HG03571 (cell line): ENCODE measurements at regions not wholly inside any gene's neighbourhood (a gene's known extent, or its start where the extent isn't known, plus 50 kb on each side); places are given as distances from the start of the nearest gene placed in this dataset.
"Not testable (repeated sequence)": the region's sequence is repeated elsewhere in the genome, so short reads cannot be mapped to it uniquely, and the experiment has no call there.

Experiments used
- ATAC-seq: cut with Tn5 transposase; IDR thresholded peaks from one replicate; pipeline ENCODE4 v1.9.1; 2021; ENCODE audit not compliant: unreplicated experiment

DNA sequence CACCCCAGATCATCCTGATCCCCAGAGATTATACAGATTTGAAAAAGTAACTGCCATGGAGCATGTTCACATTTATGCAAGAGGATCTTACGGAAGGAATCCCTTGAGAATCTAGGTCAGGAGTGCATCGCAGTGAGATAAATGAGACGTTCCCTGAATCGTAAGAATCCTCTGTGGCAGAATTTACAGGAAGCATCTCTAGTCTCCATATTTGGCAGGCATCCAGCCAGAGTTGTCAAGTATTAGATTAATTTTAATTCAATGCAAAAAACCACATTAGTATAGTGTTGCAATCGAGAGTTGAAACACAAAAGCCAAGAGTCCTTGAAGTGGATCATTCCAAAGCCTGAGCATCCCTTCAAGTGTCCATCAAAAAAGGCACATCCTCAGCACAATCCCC is 100.8 kb downstream of the RRAGC start:
- no peak for ATAC-seq

DNA sequence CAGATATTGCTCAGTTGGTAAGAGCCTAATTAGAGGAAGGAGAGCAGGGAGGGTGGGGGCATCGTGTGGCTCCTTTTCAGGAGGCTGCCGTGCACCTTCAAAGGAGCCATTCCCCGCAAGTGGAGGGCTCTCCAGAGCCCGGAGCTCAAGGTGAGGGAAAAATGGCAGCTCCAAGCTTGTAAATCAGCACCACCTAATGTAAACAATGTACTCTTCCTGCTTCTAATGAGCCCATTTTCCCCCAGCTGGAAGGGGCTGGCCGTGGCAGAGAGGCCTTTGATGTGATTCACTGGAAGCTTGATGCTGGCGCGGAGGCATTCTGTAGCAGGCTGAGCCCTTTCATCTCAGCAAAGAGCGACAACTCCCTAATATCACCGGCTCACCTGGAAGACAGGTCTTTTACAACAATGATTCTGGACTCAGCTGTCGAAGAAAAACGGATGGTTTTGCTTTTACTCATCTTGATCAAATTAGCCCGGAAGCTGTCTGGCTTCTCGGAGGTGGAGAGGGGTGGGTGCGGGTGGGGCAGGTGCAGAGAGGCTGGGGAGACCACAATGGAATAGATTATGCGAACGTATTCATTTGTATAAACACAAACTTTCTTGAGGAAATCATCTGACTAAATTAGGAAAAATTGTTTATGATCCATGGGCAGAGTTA is 112.5 kb downstream of the RRAGC start:
- ATAC-seq, result no peak

DNA sequence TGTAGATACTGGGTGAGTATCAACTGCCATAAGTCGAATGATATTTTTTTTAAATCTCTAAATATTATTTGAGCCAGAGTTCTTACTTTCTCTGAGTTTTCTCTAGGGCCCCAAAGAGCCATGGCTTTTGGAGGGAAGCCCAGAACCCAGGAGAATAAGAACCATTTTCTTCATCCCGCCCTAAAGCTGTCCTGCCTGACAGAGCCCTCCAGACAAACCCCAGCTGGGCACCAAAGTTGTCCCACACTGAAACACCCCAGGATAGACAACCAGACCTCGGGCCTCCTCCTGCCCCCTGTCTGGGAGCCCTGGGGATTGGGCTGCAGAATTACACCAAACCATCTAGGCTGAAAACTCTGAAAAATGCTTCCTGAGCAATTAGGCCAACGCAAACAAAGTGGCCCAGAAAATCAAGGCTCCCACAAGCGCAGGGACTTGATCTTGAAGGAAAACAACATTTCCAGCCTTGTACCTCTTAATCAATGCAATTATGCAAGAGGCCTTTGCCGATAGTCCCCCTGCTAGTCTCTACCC is 113.1 kb downstream of the RRAGC start:
- no peak for ATAC-seq

DNA sequence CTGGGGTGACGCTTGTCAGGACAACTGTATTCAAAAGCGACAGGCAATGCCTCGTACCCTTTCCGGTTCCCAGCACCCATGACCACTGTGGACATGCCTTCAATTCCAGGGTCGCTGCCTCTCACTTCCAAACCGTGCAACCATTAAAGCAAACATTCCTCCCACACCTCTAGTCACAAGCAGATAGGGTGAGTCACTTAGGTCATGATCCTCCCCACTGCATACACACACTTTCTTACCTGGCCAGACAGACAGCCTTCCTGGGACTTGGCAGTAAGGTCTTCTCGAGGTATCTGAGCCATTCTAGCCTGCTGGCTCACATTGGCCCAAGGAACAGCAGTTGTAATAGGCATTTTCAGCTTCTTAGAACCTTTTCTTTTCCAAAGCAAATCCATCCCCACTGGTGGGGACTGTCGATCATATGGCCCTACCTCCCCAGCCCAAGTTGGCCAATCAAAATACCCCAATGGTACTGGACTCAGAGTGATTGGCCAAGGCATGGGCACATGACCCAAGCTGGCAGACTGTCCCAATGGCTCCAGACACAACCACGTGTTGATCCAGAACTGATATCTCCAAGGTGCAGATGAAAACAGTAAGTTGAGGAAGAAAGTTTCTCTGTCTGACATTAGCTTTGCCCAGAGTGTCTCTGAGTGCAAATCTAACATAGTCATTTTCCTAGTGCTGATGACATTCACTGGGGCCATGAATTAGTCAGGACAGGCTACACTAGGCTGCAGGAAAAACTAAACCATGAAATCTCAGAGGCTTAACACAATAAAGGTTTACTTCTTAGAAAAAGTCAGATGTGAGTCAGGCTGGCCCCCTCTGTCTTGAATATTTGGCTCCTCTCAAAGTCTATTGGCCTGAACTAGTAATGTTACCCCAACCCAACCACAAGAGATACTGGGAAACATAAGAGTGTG is 113.8 kb downstream of the RRAGC start:
- ATAC-seq, result no peak

DNA sequence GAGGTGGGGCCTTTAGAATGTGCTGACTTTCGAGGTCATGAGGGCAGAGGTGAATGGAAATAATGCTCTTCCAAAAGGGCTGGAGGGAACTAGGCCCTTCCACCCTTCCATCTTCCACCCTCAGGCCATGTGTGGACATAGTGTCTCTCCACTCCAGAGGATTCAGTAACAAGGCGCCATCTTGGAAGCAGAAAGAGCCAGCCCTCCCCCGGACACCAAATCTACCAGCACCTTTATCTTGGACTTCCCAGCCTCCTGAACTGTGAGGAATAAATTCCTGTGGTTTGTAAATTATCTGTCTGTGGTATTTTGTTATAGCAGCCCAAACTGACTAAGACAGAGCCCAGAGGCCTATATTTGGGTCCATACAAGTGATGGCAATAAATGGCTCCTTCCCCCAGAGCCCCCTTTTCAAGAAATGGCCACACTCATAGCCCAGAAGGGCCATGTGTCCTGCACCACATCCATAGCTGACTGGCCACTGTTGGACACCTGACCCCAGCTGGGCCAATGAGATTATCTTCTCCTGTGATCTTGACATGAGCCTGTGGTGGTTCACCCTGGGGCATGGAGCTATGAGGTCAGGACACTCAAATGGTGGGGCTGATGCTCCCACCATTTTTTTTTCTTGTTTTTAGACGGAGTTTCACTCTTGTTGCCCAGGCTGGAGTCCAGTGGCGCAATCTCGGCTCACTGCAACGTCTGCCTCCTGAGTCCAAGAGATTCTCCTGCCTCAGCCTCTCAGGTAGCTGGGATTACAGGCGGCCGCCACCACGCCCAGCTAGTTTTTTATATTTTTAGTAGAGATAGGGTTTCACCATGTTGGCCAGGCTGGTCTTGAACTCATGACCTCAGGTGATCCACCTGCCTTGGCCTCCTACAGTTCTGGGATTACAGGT is 114.9 kb downstream of the RRAGC start:
- ATAC-seq, result no peak

DNA sequence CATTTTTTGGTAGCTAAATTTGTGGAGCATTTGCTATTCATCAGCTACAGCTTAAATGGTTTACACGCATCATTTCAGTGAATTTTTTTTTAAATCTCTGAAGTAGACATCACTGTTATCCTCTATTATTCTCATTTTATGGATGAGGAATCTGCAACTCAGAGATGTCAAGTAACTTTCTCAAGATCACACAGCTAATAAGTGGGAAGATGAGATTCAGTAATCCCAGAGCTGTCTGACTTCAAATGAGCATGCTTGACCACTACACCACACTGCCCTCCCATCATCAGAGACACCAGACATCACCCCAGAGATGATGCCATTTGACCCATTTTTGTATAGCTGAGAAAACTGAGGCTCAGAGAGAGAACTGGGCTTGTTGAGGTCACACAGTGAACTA is 116.4 kb downstream of the RRAGC start:
- no peak for ATAC-seq

DNA sequence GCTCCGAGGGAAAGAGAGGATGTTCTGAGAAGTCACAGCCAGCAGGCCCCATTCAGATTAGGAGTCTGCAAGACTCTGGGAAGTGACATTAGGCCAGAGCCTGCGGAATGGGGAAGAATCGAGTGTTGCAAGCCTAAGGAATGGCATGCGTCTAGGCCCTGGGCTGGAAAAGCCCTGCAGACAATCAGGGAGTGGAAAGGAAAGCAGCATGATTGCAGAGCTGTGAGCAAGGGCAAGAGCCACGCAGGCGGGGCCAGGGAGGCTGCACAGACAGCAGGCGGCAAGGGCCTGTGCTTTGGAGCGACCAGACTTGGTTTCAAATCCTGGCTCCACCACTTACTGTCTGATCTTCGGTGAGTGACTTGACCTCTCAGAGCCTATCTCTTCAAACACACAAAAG is 118.2 kb downstream of the RRAGC start:
- no peak for ATAC-seq

DNA sequence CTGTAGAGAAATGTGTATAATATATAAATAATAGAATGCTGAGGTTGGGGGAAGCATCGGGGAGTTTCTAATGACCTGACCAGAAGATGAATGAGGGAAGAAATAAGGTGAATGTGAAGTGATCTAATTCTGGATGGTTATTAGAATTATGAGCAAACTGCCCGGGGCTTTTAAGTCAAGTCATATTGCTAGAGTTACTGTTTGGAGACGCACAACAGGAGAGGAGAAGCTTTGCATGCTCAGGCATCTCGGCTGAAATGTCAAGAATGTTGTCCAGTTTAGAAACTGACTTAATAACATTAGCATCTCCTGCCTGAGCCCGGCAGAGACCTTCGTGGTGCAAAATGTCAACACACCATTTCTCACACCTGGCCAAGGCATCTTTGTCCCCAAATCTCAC is 119.1 kb downstream of the RRAGC start:
- ATAC-seq, result no peak

DNA sequence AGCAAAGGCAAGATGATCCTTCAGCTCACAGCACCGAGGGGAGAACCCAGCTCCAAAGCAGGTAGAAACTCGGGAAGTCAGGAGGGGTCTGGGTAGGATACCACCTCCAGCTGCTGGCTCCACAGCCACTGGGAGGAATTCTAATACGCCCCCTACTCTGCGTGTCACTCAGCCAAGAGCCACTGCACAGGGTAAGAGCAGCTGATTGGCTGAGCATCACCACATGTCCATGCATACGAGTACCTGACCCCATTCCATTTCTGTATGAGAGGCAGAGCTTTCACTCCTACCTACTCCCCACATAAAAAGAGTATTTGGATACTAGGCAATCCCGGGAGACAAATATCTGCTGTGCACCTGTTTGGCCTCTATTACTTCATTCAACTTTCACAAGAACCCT is 121.4 kb downstream of the RRAGC start:
- ATAC-seq, result no peak

DNA sequence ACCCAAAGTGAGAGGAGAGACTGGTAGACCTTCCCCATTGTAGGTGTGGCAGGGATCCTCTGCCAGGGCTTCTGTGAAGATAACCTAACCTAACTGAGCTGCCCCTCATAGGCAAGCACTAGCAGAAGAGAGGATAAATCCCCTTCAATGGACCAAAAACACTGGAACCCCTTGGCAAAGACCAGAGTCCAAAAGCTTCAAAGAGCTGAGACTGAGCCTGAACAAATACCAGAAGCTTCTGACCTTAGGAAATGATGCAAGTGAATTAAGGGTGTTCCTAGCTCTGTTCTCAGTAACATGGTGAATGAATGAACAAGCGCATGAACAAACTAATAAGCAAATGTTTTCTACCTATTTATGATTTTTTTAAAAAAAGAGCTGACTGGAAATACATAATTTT is 123.2 kb downstream of the RRAGC start:
- no peak for ATAC-seq

DNA sequence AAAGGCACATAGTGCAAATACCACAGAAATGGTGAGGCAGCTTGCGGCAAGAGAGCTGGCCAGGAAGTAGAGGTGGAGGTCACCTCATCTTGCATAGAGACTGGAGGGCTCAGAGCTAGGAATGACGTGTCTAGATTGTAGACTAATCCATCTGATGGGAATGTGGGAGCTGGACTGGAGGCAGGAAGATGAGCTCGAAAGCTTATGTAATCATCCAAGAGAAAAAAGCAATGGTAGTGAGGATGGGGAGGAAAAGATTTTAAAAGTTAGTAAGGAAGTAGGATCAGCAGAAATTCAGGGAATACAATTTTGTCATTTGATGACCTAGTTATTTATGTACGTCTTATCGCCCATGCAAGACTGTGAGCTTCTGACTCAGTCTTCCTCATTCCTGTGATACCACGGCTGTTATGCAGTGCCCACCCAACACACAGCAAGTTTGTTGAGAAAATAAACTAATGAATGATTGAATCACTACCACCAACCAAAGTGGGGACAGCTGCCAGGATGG is 123.9 kb downstream of the RRAGC start:
- ATAC-seq, result no peak

DNA sequence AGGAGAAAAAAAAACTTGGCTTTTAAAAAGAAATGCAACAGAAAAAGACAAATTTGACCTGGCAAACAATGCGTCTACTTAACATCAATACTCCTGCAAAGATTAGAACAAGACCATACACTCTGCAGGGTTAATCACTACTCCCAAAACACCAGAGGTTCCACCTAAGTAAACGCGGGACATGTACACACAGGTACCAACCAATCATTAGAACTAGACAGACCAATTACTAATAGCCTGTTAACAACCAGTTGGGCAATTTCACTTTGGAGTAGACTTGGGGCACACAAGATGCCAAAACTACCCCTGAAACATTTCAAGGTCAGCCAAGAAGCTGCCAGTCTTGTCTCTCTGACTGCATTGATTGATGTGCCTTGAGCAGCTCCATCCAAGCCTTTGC is 125.8 kb downstream of the RRAGC start:
- no peak for ATAC-seq

DNA sequence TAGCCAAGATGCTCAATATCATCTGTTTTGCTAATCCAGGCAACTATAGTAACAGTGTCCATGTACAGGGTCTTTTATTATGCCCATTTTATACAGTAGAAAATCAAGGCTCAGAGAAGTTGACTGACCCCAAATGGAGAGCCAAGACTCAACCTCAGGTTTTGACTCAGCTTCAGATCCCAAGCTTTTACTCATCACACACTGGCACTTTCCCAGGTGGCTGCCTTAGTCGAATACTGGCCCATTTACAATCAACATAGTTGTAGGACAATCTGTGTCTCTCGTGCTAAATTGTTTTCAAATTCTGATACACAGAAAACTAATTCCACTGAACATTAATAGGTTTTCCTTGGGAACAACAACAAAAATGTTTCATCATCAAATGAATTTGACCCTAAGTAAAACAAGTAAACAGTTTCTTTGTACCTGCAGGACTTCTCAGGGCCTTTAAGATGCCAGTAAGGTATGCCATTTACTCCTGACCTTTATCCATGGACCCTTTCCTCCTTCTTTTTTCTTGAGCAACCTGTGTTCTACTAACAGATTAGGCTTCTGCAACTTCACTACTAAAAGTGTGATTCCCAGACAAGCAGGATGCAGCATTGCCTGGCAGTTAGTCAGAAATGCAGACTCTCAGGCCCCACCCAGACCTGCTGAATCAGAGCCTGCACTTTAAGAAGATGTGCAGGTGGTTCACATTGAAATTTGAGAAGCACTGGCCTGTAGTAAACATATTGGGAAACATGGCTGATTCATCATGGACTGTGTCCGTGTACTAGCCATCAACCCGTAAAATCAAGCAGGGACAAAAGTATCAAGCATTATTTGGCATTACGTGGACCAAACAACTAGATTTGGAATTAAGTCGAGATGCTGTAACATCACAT is 128.8 kb downstream of the RRAGC start:
- ATAC-seq, result no peak

DNA sequence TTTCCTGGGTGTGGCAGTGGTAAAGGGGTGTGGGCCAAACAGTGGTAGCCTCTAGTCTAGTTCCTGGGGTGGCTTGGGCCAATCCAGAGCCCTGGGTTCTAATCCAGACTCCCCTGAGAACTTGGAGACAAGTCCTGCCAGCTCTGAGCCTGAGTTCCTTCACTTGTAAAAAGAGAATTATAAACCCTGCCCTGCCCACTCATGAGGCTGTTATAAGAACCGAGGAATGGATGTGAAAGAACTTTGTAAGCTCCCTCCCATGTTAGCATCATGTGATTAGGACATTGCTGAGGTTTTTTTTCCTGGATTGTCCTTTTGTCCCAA is 131.0 kb downstream of the RRAGC start:
- ATAC-seq, result no peak

DNA sequence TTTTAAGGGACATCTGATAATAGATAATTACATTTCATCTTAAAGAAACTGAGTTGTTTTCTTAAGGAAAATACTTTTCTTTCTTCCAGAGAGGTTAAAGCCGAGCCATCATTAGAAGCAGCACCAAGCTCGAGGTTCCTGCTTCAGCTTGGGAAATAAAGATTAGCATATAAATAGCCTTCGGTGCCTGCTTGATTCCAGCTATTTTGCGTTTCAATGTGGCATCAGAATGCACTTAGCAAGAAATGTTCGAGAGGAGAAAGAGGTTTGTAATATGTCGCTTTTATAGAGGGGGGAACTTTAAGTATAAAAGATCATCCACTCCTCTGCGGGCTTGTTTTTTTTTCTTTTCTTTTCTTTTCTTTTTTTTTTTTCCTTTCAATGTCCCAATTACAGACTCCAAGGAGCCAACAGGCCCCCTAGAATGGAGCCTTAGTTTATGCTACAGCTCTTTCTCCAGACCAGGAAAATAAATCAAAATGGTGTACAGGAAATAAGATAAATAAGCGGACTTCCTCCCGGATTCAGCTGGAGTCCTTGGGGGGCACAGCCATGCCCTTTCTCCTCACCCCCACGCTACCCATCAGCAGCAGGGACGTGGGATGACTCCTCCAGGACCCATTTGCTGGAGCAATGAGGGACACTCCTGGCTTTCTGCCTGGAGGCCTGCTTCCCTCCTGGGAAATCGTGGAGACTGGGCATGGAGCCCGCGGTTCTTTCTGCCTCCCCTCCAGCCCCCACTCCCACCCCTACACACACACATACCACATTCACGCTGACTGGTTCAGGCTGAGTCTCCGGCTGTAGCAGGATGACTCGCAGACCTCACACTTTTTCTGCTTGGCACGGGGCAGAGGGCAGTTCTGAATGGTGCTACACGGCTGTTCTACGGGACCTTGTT is 131.6 kb downstream of the RRAGC start:
- ATAC-seq, result no peak

DNA sequence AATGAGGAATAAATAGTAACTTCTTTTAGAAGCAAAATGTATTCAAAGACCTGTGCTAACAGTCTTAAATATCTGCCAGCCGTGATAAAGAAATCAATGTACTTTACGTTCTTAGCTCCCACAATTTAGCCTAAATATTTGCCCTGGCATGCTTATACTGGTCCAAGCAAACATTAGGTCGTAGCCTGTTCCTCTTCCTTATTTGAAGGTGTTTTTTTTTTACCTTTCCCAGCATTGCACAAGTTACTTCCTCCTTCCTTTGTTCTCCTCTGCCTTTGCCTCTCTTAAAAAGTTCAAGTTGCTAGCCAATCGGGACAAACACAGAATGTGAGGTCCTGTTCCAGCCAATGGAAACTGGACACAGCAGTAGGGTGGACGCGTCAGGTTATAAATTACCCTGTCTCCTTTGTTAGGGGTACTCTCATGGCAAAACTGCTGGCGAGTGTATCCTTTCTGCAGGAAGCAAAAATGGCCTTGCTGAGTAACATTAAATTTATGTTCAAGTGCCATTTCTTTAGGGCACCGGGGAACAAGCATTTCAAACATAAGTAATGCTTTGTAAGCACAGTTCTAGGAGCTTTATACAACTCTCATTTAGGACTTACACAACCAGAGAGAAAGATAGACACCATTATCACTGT is 134.1 kb downstream of the RRAGC start:
- ATAC-seq, result not testable (repeated sequence)

DNA sequence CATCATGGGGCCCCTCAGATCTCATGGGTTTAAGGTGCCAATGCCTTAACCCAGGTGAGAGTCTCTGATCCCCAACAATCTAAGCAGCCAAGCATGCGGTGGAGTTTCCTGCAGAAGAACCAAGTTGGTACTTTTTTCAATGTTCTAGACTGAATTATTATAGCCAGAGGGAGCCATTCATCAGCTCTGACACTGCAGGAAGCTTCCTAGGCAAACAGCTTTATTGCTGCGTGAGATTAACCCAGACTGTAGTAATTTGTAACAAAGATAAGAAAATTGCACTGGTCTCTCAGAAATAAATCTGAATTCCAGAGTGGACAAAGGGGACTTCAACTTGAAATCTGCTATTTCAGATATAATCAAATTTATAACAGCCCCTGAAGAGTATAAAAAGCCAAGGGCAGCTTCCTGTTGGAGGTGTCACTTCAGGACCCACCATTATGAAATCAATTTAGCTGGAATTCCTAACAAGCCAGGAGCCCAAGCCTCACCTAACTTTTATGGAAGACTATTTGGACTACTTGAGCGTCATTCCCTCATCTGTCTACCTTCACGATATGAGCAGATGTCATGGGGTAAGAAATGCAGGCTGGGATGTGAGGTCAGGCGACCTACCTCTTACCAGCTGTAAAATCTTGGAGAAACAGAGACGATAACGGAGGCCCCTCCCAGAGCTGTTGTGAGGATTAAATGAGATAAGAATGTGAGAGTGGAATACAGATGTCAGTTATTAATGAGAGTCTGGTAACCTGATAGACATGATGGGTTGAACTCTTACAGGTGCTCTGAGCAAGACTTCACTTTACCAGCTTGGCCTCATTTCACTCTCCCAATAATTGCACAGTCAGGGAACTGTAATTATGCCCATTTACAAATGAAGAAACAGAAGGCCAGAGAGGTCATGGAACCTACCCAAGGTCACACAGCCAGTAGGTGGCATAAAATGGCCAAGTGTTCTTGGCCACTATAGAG is 135.1 kb downstream of the RRAGC start:
- ATAC-seq, result no peak

DNA sequence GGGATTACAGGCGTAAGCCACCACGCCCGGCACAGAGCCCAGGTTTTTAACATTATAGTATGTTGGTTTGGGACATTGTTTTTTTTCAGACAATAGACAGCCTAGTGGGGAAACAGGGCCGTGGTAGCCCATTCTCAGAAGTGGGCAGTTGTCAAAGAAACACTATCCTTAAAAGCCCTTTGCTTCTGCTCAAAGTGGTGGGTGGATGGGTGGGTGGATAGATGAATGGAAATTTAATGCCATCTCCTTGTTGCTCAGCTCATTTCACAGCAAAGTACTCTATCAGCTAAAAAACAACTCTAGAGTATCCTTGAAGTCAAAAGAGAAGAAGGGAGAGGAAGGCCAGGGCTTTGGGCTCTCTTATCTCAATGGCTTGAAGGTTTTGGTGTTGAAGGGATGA is 137.8 kb downstream of the RRAGC start:
- no peak for ATAC-seq
